ENCODE measurements at regions not wholly inside any gene's neighbourhood (a gene's known extent, or its start where the extent isn't known, plus 50 kb on each side); places are given as distances from the start of the nearest gene placed in this dataset.

- ChIA-PET POLR2A (no interaction called here), CTCF (interaction anchor here (0.6 kb wide), 1 partner anchor 1029 kb away, joined by 3 read pairs; no protein-coding TSS in a partner anchor)
- peaks cover 6% of the 10 kb centered on the region for H3K4me1 Mint-ChIP-seq (ENCODE audit: insufficient read depth, unreplicated experiment)
- H3K27ac Mint-ChIP-seq (ENCODE audit: low read depth, unreplicated experiment) = no peak overlapping the region
- H3K4me3 Mint-ChIP-seq (ENCODE audit: unreplicated experiment) = no peak overlapping the region
- no peaks in the 10 kb centered on the region for H3K27me3 Mint-ChIP-seq (ENCODE audit: insufficient read depth, unreplicated experiment)
- no peak for DNase-seq (ENCODE audit: unreplicated experiment)
- no peaks in the 10 kb centered on the region for H3K36me3 Mint-ChIP-seq (ENCODE audit: insufficient read depth, unreplicated experiment)
- no TSS peak for BruUV-seq (replicated peaks)
- intact Hi-C loops (cut with micrococcal nuclease) = no loop called here
- no peaks in the 10 kb centered on the region for H3K9me3 Mint-ChIP-seq (ENCODE audit: unreplicated experiment)
- TF ChIP-seq, protein P1, sequence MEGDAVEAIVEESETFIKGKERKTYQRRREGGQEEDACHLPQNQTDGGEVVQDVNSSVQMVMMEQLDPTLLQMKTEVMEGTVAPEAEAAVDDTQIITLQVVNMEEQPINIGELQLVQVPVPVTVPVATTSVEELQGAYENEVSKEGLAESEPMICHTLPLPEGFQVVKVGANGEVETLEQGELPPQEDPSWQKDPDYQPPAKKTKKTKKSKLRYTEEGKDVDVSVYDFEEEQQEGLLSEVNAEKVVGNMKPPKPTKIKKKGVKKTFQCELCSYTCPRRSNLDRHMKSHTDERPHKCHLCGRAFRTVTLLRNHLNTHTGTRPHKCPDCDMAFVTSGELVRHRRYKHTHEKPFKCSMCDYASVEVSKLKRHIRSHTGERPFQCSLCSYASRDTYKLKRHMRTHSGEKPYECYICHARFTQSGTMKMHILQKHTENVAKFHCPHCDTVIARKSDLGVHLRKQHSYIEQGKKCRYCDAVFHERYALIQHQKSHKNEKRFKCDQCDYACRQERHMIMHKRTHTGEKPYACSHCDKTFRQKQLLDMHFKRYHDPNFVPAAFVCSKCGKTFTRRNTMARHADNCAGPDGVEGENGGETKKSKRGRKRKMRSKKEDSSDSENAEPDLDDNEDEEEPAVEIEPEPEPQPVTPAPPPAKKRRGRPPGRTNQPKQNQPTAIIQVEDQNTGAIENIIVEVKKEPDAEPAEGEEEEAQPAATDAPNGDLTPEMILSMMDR (IDR thresholded peaks at IDR 0.05; ENCODE audit: unreplicated experiment) = no peak
Measured at GRCh38 chr18:27411013-27411412, 225.9 kb upstream of the CHST9 start.

DNA sequence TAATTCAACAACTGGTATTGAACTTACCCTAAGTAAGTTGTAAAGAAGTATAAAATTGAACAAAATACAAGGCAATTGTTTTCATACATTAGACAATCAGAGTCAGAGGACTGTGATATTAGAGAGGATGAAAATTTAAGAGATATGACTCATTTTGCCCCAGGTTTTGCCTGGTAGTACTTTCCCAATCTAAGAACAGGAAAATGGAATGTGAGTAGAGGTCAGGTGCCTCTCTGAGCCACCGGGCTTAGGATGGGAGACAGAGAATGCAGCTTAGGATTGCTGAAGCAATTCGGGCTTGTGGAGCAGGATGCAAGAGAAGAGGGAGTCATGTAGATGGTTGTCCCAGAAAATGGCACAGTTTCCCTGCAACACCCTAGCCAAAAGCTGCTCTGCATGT lies 219.7 kb upstream of the CHST9 start:
- DNase-seq (ENCODE audit: unreplicated experiment) = peak; percentile 31
- H3K4me1 Mint-ChIP-seq (ENCODE audit: insufficient read depth, unreplicated experiment) = peaks cover 5% of the 10 kb centered on the region
- BruUV-seq (replicated peaks) = no TSS peak
- intact Hi-C loops (cut with micrococcal nuclease) = no loop called here
- H3K36me3 Mint-ChIP-seq (ENCODE audit: insufficient read depth, unreplicated experiment) = no peaks in the 10 kb centered on the region
- ChIA-PET CTCF (interaction anchor here (1.0 to 1.6 kb wide), 3 partner anchors 22 to 41 kb away, joined by 3 to 6 read pairs (median 4); no protein-coding TSS in a partner anchor), POLR2A (interaction anchor here (0.9 to 1.1 kb wide), 3 partner anchors 26 to 28 kb away, joined by 3 to 4 read pairs (median 3); no protein-coding TSS in a partner anchor)
- H3K27ac Mint-ChIP-seq (ENCODE audit: low read depth, unreplicated experiment) = no peak overlapping the region
- no peaks in the 10 kb centered on the region for H3K9me3 Mint-ChIP-seq (ENCODE audit: unreplicated experiment)
- H3K4me3 Mint-ChIP-seq (ENCODE audit: unreplicated experiment) = no peak overlapping the region
- TF ChIP-seq, protein P1 (IDR thresholded peaks at IDR 0.05; ENCODE audit: unreplicated experiment) = no peak
- H3K27me3 Mint-ChIP-seq (ENCODE audit: insufficient read depth, unreplicated experiment) = no peaks in the 10 kb centered on the region

GRCh38 chr18:27400001-27400400 lies 214.9 kb upstream of the CHST9 start:
- Mint-ChIP-seq H3K9me3 (ENCODE audit: unreplicated experiment) (no peaks in the 10 kb centered on the region), H3K4me1 (ENCODE audit: insufficient read depth, unreplicated experiment) (peaks cover 4% of the 10 kb centered on the region), H3K36me3 (ENCODE audit: insufficient read depth, unreplicated experiment) (no peaks in the 10 kb centered on the region), H3K27me3 (ENCODE audit: insufficient read depth, unreplicated experiment) (no peaks in the 10 kb centered on the region), H3K27ac (ENCODE audit: low read depth, unreplicated experiment) (no peak overlapping the region), H3K4me3 (ENCODE audit: unreplicated experiment) (no peak overlapping the region)
- ChIA-PET POLR2A (no interaction called here), CTCF (no interaction called here)
- intact Hi-C loops (cut with micrococcal nuclease) = no loop called here
- no TSS peak for BruUV-seq (replicated peaks)
- DNase-seq (ENCODE audit: unreplicated experiment) = peak; percentile 14
- TF ChIP-seq, protein P1 (IDR thresholded peaks at IDR 0.05; ENCODE audit: unreplicated experiment) = no peak

DNA sequence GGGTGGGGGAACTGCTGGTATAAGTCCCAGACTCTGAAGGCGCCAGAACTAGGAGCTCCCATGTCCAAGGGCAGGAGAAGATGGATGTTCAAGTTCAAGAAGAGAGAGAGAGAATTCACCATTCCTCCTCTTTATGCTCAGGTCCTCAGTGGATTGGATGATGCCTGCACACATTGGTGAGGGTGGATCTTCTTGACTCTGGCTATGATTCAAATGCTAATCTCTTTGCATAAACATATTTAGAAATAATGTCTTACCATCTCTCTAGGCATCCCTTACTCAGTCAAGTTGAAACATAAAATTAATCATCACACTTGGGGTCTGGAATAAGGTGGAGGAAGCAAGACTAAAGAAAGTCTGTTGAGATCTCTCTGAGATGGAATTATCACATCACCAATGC lies 210.6 kb upstream of the CHST9 start:
- Mint-ChIP-seq H3K27ac (ENCODE audit: low read depth, unreplicated experiment) (no peak overlapping the region), H3K4me3 (ENCODE audit: unreplicated experiment) (no peak overlapping the region), H3K27me3 (ENCODE audit: insufficient read depth, unreplicated experiment) (no peaks in the 10 kb centered on the region), H3K9me3 (ENCODE audit: unreplicated experiment) (no peaks in the 10 kb centered on the region), H3K36me3 (ENCODE audit: insufficient read depth, unreplicated experiment) (no peaks in the 10 kb centered on the region), H3K4me1 (ENCODE audit: insufficient read depth, unreplicated experiment) (no peaks in the 10 kb centered on the region)
- POLR2A ChIA-PET = no interaction called here
- CTCF ChIA-PET = interaction anchor here (0.8 kb wide), 1 partner anchor 19 kb away, joined by 3 read pairs; no protein-coding TSS in a partner anchor
- BruUV-seq (replicated peaks) = no TSS peak
- intact Hi-C loops (cut with micrococcal nuclease) = no loop called here
- DNase-seq (ENCODE audit: unreplicated experiment) = no peak
- TF ChIP-seq, protein P1 (IDR thresholded peaks at IDR 0.05; ENCODE audit: unreplicated experiment) = no peak

Data from MCF 10A (cell line).